K562 (cell line): ENCODE measurements at regions not wholly inside any gene's neighbourhood (a gene's known extent, or its start where the extent isn't known, plus 50 kb on each side); places are given as distances from the start of the nearest gene placed in this dataset.

Experiments
- ATAC-seq: fragments of 200-7000 bp; cut with Tn5 transposase; 3 replicates; pipeline ENCODE4 v1.9.1; 2020; ENCODE audit warnings: moderate library complexity
- BruUV-seq: library from RNA; stranded (reverse); fragments of 400-500 nt; replicated peaks from 2 replicates; lab custom pipeline; 2021; lab: Mats Ljungman, UMichigan
- CTCF ChIA-PET: fragments of 300-600 bp; formaldehyde crosslinking; extraction: SDS; loops from one replicate; lab custom pipeline; 2021; ENCODE audit warnings: low intra/inter-chr PET ratio; lab: Yijun Ruan, JAX
- POLR2A ChIA-PET: fragments of 300-600, 350-650 bp; sonication (Branson Sonifier 250); formaldehyde crosslinking; extraction: SDS; loops from one replicate; lab custom pipeline; 2021; ENCODE audit warnings: antibody characterized with exemption, inconsistent platforms; lab: Yijun Ruan, JAX
- DNase-seq, 4 experiments: peaks; one replicate each; pipeline versions ENCODE4 v3.0.0 to v3.0.0-alpha.2; 2011 to 2018; ENCODE audit warnings: low spot score in 3 of 4, mixed read lengths in 3 of 4; ENCODE audit errors: extremely low read depth in 1 of 4
- FAIRE-seq: peaks from 2 replicates; lab custom pipeline; 2011; peaks lifted over from hg19 to GRCh38; lab: Jason Lieb, UNC
- H2AFZ ChIP-seq: 2 replicates; pipeline ENCODE4 v1.6.0; 2011; ENCODE audit warnings: low read depth, low read length, control low read depth, inconsistent platforms
- H3K27ac ChIP-seq: fragments of 200-600 bp; 3 replicates; pipeline ENCODE4 v1.8.0; 2011; ENCODE audit warnings: low read depth, mild to moderate bottlenecking, control low read depth, inconsistent platforms, low read length, moderate library complexity, mixed read lengths; ENCODE audit errors: extremely low read depth
- H3K27me3 ChIP-seq, 2 experiments: fragments of 300-600 bp in 1 of 2; 2 replicates in 1 of 2; 3 replicates in 1 of 2; pipeline versions ENCODE4 v1.6.0 to v1.8.0; 2011; ENCODE audit warnings: inconsistent platforms in 2 of 2, low read length in 2 of 2, mild to moderate bottlenecking in 1 of 2, mixed read lengths in 1 of 2, moderate library complexity in 1 of 2; ENCODE audit not compliant: control insufficient read depth in 2 of 2, insufficient read depth in 2 of 2
- H3K36me3 ChIP-seq: fragments of 300-600 bp; 3 replicates; pipeline ENCODE4 v1.8.0; 2011; ENCODE audit warnings: mild to moderate bottlenecking, low read length, inconsistent platforms; ENCODE audit not compliant: control insufficient read depth, insufficient read depth
- H3K4me1 ChIP-seq, 2 experiments: fragments of 200-600 bp in 1 of 2; replicated peaks in 1 of 2; 2 replicates in 1 of 2; 3 replicates in 1 of 2; pipeline versions ENCODE4 v1.5.1 to v1.8.0; 2011; ENCODE audit warnings: inconsistent platforms in 2 of 2, low read length in 2 of 2, mild to moderate bottlenecking in 1 of 2, mixed read lengths in 1 of 2, moderate library complexity in 1 of 2; ENCODE audit not compliant: control insufficient read depth in 2 of 2, insufficient read depth in 2 of 2
- H3K4me2 ChIP-seq: 2 replicates; pipeline ENCODE4 v1.6.1; 2011; ENCODE audit warnings: low read length, control low read depth, inconsistent platforms, mixed read lengths; ENCODE audit not compliant: insufficient read depth
- H3K4me3 ChIP-seq: fragments of 200-600 bp; sonication (generic), shearing (Covaris generic); 2 replicates; pipeline ENCODE4 v1.5.1; 2016; ENCODE audit warnings: control low read depth, inconsistent platforms
- H3K79me2 ChIP-seq: fragments of 200-600 bp; 3 replicates; pipeline ENCODE4 v1.8.0; 2011; ENCODE audit warnings: low read length, inconsistent platforms; ENCODE audit not compliant: control insufficient read depth, insufficient read depth
- H3K9ac ChIP-seq, 2 experiments: 2 replicates each; pipeline versions ENCODE4 v1.6.0 to v1.6.1; 2011; ENCODE audit warnings: low read depth in 2 of 2, low read length in 2 of 2, control low read depth in 1 of 2, inconsistent platforms in 1 of 2, mild to moderate bottlenecking in 1 of 2, mixed read lengths in 1 of 2; ENCODE audit not compliant: insufficient read depth in 1 of 2
- H3K9me1 ChIP-seq: one replicate; pipeline ENCODE4 v1.6.0; 2011; ENCODE audit warnings: inconsistent platforms, mild to moderate bottlenecking, low read length, moderate library complexity; ENCODE audit not compliant: control insufficient read depth, insufficient read depth
- H3K9me3 ChIP-seq: replicated peaks from 2 replicates; pipeline ENCODE4 v1.5.1; 2011; ENCODE audit warnings: low read depth, low read length, inconsistent platforms; ENCODE audit not compliant: control insufficient read depth, insufficient read depth
- H4K20me1 ChIP-seq: replicated peaks from 2 replicates; pipeline ENCODE4 v1.6.1; 2011; ENCODE audit warnings: low read length, inconsistent platforms, mixed read lengths; ENCODE audit not compliant: control insufficient read depth, insufficient read depth
- ATF1 ChIP-seq, 2 experiments: fragments of 450-650 bp in 1 of 2; IDR thresholded peaks; 2 replicates each; pipeline ENCODE4 v1.6.1; 2016; ENCODE audit warnings: missing compliant biosample characterization in 1 of 2, missing genetic modification characterization in 1 of 2
- ELF4 ChIP-seq: fragments of 450-650 bp; formaldehyde crosslinking; IDR thresholded peaks from 2 replicates; pipeline ENCODE4 v1.4.0; 2022; ENCODE audit warnings: missing genetic modification characterization
- GTF2E2 ChIP-seq: fragments of 200-800 bp; sonication (Bioruptor generic); IDR thresholded peaks from 2 replicates; pipeline ENCODE4 v1.6.1; 2016; ENCODE audit warnings: missing genetic modification characterization, missing compliant biosample characterization
- L3MBTL2 ChIP-seq: fragments of 450-650 bp; IDR thresholded peaks from 2 replicates; pipeline ENCODE4 v1.6.1; 2016; ENCODE audit warnings: mild to moderate bottlenecking, moderate library complexity
- NFXL1 ChIP-seq: fragments of 450-650 bp; formaldehyde crosslinking; IDR thresholded peaks from 2 replicates; pipeline ENCODE4 v1.4.0; 2021; ENCODE audit warnings: mild to moderate bottlenecking
- POLR3A ChIP-seq: IDR thresholded peaks from 2 replicates; pipeline ENCODE4 v1.6.1; 2011; ENCODE audit warnings: borderline replicate concordance, mild to moderate bottlenecking, moderate library complexity; ENCODE audit not compliant: insufficient read length, insufficient read depth; ENCODE audit errors: extremely low read depth
- PRPF4 ChIP-seq: fragments of 200-400 bp; formaldehyde crosslinking; IDR thresholded peaks from one replicate; pipeline ENCODE4 v1.6.1; 2017; ENCODE audit warnings: low read length, low read depth, mild to moderate bottlenecking; ENCODE audit not compliant: insufficient read depth, poor library complexity, severe bottlenecking
- XRCC3 ChIP-seq: fragments of 450-650 bp; IDR thresholded peaks from 2 replicates; pipeline ENCODE4 v1.6.1; 2017; ENCODE audit warnings: mild to moderate bottlenecking, moderate library complexity
- ZNF24 ChIP-seq: fragments of 450-650 bp; IDR thresholded peaks from 2 replicates; pipeline ENCODE4 v1.6.1; 2016
- ZNF3 ChIP-seq: fragments of 250-450 bp; sonication (Bioruptor Pico); IDR thresholded peaks from 2 replicates; pipeline ENCODE4 v1.5.0; 2021; ENCODE audit warnings: mild to moderate bottlenecking, moderate library complexity
- ZNF583 ChIP-seq: fragments of 250-450 bp; sonication (Bioruptor Pico); IDR thresholded peaks from 2 replicates; pipeline ENCODE4 v1.4.0; 2020
- WGBS: fragments of 100-300 bp; shearing (Covaris generic); methylation state at CpG from one replicate; pipeline ENCODE4 v1.1.6; 2016; ENCODE audit warnings: low coverage, mixed read lengths; ENCODE audit not compliant: insufficient coverage; ENCODE audit errors: missing lambda C conversion rate; 5-methylcytosine and 5-hydroxymethylcytosine counted together
- in situ Hi-C: fragments of 300-500 bp; cut with MboI; formaldehyde crosslinking; loops from 4 replicates; pipeline ENCODE4 v1.15.0; 2018; ENCODE audit warnings: inconsistent platforms, mixed read lengths
- intact Hi-C: fragments of 100-400 bp; cut with micrococcal nuclease; formaldehyde crosslinking; loops from 2 replicates; pipeline ENCODE4 v1.14.2; 2022
- TF ChIP-seq, protein P1 (sequence below): sonication (generic); formaldehyde crosslinking; IDR thresholded peaks from 2 replicates; pipeline ENCODE4 v1.8.0; 2022; ENCODE audit warnings: mild to moderate bottlenecking, missing genetic modification reagents, borderline replicate concordance

DNA sequence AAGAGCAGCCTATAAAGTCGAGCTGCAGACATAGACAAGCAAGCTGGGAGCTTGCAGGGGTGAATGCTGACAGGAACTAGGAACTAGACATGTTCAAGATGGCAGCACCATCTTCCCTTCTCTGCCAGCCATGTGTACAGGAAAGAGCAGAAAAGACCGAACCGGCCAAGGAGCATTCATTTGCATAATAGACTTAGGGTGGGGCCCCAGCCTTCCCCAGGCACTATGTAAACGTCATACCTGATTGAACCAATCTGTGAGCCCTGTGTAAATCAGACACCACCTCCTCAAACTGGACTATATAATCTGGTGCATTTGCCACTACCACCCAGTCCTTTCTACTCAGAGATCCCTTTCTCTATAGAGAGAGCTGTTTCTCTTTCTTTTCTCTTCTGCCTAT is 106.9 kb upstream of the FAM3C start:
- Histone ChIP-seq H3K9me3 (peaks cover 3% of the 10 kb centered on the region; the same call in 1 of the 2 replicates), H3K4me3 (no peak overlapping the region), H3K4me1 (no peaks in the 10 kb centered on the region), H2AFZ (no peak overlapping the region), H3K79me2 (no peaks in the 10 kb centered on the region), H3K27me3 (no peaks in the 10 kb centered on the region), H3K27ac (no peak overlapping the region), H4K20me1 (no peaks in the 10 kb centered on the region), H3K4me2 (no peak overlapping the region), H3K36me3 (no peaks in the 10 kb centered on the region), H3K9ac (no peak overlapping the region), H3K9me1 (no peaks in the 10 kb centered on the region)
- TF ChIP-seq ZNF583 = no peak
- no peak for TF ChIP-seq GTF2E2 (tag)
- no peak for TF ChIP-seq ATF1 (CRISPR knock-in tag; IDR thresholded peaks at IDR 0.05)
- TF ChIP-seq ATF1 (tag; IDR thresholded peaks at IDR 0.05) = 0 out of 2 replicates have a peak, but pooled peaks have one; percentile 31
- DNase-seq (no peak), FAIRE-seq (no peak), ATAC-seq (peak; percentile 83)
- no TSS peak for BruUV-seq
- in situ Hi-C loops (no loop called here), intact Hi-C loops (no loop called here)
- POLR2A ChIA-PET = no interaction called here
- CTCF ChIA-PET = no interaction called here
- 0% methylated on average over 4 of the region's 4 CpGs for WGBS

DNA sequence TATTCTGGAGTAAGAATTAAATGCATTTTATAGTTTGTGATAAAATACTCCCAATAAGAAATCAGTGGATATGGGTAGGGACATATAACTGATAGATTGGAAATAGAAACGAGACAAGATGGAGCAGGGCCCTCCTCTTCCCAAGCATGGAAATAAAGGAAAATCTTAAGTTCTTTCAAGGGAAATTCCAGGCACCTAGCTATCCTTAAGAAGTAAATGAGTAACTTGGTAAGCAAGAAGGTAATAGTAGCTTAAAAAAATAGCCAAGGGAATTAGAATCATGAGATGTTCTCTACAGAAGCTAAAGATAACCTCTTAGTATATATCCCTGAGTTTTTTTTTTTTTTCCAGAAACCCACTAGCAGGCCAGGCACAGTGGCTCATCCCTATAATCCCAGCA is 105.5 kb upstream of the FAM3C start:
- in situ Hi-C loops (no loop called here), intact Hi-C loops (no loop called here)
- 0% methylated on average over 1 of the region's 1 CpG for WGBS
- Histone ChIP-seq H3K27me3 (no peaks in the 10 kb centered on the region), H3K9me3 (peaks cover 3% of the 10 kb centered on the region; the same call in 1 of the 2 replicates), H3K79me2 (no peaks in the 10 kb centered on the region), H4K20me1 (no peaks in the 10 kb centered on the region), H3K9ac (no peak overlapping the region), H2AFZ (no peak overlapping the region), H3K4me2 (no peak overlapping the region), H3K4me3 (no peak overlapping the region), H3K9me1 (no peaks in the 10 kb centered on the region), H3K36me3 (no peaks in the 10 kb centered on the region), H3K27ac (no peak overlapping the region), H3K4me1 (no peaks in the 10 kb centered on the region)
- DNase-seq (no peak), ATAC-seq (no peak), FAIRE-seq (no peak)
- ChIA-PET POLR2A (no interaction called here), CTCF (interaction anchor here (0.7 kb wide), 1 partner anchor 9 kb away, joined by 3 read pairs; no protein-coding TSS in a partner anchor)
- no TSS peak for BruUV-seq
- TF ChIP-seq ZNF583 (no peak), POLR3A (no peak), L3MBTL2 (no peak), NFXL1 (CRISPR knock-in tag) (no peak), ZNF24 (no peak), ELF4 (no peak), XRCC3 (no peak), PRPF4 (no peak), ZNF3 (CRISPR knock-in tag) (no peak)
- TF ChIP-seq, protein P1, sequence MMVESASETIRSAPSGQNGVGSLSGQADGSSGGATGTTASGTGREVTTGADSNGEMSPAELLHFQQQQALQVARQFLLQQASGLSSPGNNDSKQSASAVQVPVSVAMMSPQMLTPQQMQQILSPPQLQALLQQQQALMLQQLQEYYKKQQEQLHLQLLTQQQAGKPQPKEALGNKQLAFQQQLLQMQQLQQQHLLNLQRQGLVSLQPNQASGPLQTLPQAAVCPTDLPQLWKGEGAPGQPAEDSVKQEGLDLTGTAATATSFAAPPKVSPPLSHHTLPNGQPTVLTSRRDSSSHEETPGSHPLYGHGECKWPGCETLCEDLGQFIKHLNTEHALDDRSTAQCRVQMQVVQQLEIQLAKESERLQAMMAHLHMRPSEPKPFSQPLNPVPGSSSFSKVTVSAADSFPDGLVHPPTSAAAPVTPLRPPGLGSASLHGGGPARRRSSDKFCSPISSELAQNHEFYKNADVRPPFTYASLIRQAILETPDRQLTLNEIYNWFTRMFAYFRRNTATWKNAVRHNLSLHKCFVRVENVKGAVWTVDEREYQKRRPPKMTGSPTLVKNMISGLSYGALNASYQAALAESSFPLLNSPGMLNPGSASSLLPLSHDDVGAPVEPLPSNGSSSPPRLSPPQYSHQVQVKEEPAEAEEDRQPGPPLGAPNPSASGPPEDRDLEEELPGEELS (CRISPR knock-in tag) = no peak
